GM19372 (cell line): ENCODE measurements at regions not wholly inside any gene's neighbourhood (a gene's known extent, or its start where the extent isn't known, plus 50 kb on each side); places are given as distances from the start of the nearest gene placed in this dataset.

Experiments
- ATAC-seq: cut with Tn5 transposase; IDR thresholded peaks from one replicate; pipeline ENCODE4 v1.9.1; 2021; ENCODE audit warnings: mild to moderate bottlenecking, low read depth, moderate library complexity; ENCODE audit not compliant: unreplicated experiment

GRCh38 chr15:95327661-95328060 is 1002.8 kb upstream of the NR2F2 start:
- ATAC-seq, result no peak

GRCh38 chr15:95328559-95328958 is 1001.9 kb upstream of the NR2F2 start:
- ATAC-seq, result no peak

- no peak for ATAC-seq
These were observed 1001.1 kb upstream of the NR2F2 start for GRCh38 chr15:95329362-95329761.

- no peak for ATAC-seq
These were observed 988.8 kb upstream of the NR2F2 start for GRCh38 chr15:95341686-95342085.

- ATAC-seq, result no peak
These were observed 984.6 kb upstream of the NR2F2 start for GRCh38 chr15:95345867-95346266.

GRCh38 chr15:95346721-95347475 is 983.6 kb upstream of the NR2F2 start:
- ATAC-seq, result no peak

- ATAC-seq, result no peak
These were observed 982.7 kb upstream of the NR2F2 start for GRCh38 chr15:95347837-95348236.

GRCh38 chr15:95350908-95351307 is 979.6 kb upstream of the NR2F2 start:
- ATAC-seq, result no peak

GRCh38 chr15:95352631-95353187 is 977.8 kb upstream of the NR2F2 start:
- ATAC-seq, result no peak

- no peak for ATAC-seq
These were observed 977.0 kb upstream of the NR2F2 start for GRCh38 chr15:95353512-95353911.

GRCh38 chr15:95359966-95360365 is 970.5 kb upstream of the NR2F2 start:
- no peak for ATAC-seq

GRCh38 chr15:95362306-95362705 is 968.2 kb upstream of the NR2F2 start:
- ATAC-seq, result no peak

- no peak for ATAC-seq
These were observed 966.9 kb upstream of the NR2F2 start for GRCh38 chr15:95363646-95364045.

GRCh38 chr15:95365511-95366107 is 964.9 kb upstream of the NR2F2 start:
- ATAC-seq, result no peak

GRCh38 chr15:95368191-95368590 is 962.3 kb upstream of the NR2F2 start:
- no peak for ATAC-seq

- ATAC-seq, result no peak
These were observed 961.5 kb upstream of the NR2F2 start for GRCh38 chr15:95368755-95369601.

GRCh38 chr15:95370291-95370690 is 960.2 kb upstream of the NR2F2 start:
- ATAC-seq, result no peak

GRCh38 chr15:95371664-95372063 is 958.8 kb upstream of the NR2F2 start:
- no peak for ATAC-seq

GRCh38 chr15:95375281-95375680 is 955.2 kb upstream of the NR2F2 start:
- ATAC-seq, result no peak

GRCh38 chr15:95377258-95377852 is 953.1 kb upstream of the NR2F2 start:
- no peak for ATAC-seq
